Hematopoietic multipotent progenitor cell treated with erythropoietin and hydrocortisone succinate and interleukin-3 and kit ligand, for 6 days (in vitro differentiated cells): ENCODE measurements at regions not wholly inside any gene's neighbourhood (a gene's known extent, or its start where the extent isn't known, plus 50 kb on each side); places are given as distances from the start of the nearest gene placed in this dataset.

Source experiments
- DNase-seq: peaks from one replicate; pipeline ENCODE4 v3.0.0-alpha.2; 2015

- DNase-seq = no peak
Observed at GRCh38 chr4:34724491-34724890, 1519.8 kb downstream of the ARAP2 start.

GRCh38 chr4:34731070-34731469 is 1513.2 kb downstream of the ARAP2 start:
- DNase-seq = no peak

- no peak for DNase-seq
Observed at GRCh38 chr4:34732176-34732950, 1512.0 kb downstream of the ARAP2 start.

- DNase-seq = no peak
Observed at GRCh38 chr4:34733185-34733941, 1511.0 kb downstream of the ARAP2 start.

GRCh38 chr4:34766935-34767334 is 1477.4 kb downstream of the ARAP2 start:
- no peak for DNase-seq

GRCh38 chr4:34767407-34767806 is 1476.9 kb downstream of the ARAP2 start:
- DNase-seq = no peak

GRCh38 chr4:34771632-34772031 is 1472.7 kb downstream of the ARAP2 start:
- DNase-seq = no peak

- DNase-seq = no peak
Observed at GRCh38 chr4:34790131-34790530, 1454.2 kb downstream of the ARAP2 start.

- DNase-seq = no peak
Observed at GRCh38 chr4:34791209-34791608, 1453.1 kb downstream of the ARAP2 start.

GRCh38 chr4:34800953-34801352 is 1443.4 kb downstream of the ARAP2 start:
- no peak for DNase-seq

GRCh38 chr4:34814266-34814665 is 1430.0 kb downstream of the ARAP2 start:
- DNase-seq = no peak

- DNase-seq = no peak
Observed at GRCh38 chr4:34824515-34824914, 1419.8 kb downstream of the ARAP2 start.

- DNase-seq = no peak
Observed at GRCh38 chr4:34826660-34827059, 1417.7 kb downstream of the ARAP2 start.

GRCh38 chr4:34845926-34846325 is 1398.4 kb downstream of the ARAP2 start:
- DNase-seq = no peak

GRCh38 chr4:34850421-34850820 is 1393.9 kb downstream of the ARAP2 start:
- DNase-seq = no peak

- DNase-seq = no peak
Observed at GRCh38 chr4:34850968-34851367, 1393.3 kb downstream of the ARAP2 start.

- DNase-seq = no peak
Observed at GRCh38 chr4:34851411-34851810, 1392.9 kb downstream of the ARAP2 start.

GRCh38 chr4:34854451-34854850 is 1389.9 kb downstream of the ARAP2 start:
- no peak for DNase-seq

- no peak for DNase-seq
Observed at GRCh38 chr4:34861666-34862065, 1382.6 kb downstream of the ARAP2 start.

GRCh38 chr4:34878961-34879360 is 1365.4 kb downstream of the ARAP2 start:
- no peak for DNase-seq

GRCh38 chr4:34880246-34880645 is 1364.1 kb downstream of the ARAP2 start:
- no peak for DNase-seq

GRCh38 chr4:34891892-34892291 is 1352.4 kb downstream of the ARAP2 start:
- DNase-seq = no peak

GRCh38 chr4:34893382-34893781 is 1350.9 kb downstream of the ARAP2 start:
- no peak for DNase-seq

- no peak for DNase-seq
Observed at GRCh38 chr4:34920032-34920431, 1324.3 kb downstream of the ARAP2 start.
